K562 (cell line): ENCODE measurements at regions not wholly inside any gene's neighbourhood (a gene's known extent, or its start where the extent isn't known, plus 50 kb on each side); places are given as distances from the start of the nearest gene placed in this dataset.

Experiments used
- ATAC-seq: fragments of 200-7000 bp; cut with Tn5 transposase; 3 replicates; pipeline ENCODE4 v1.9.1; 2020; ENCODE audit warnings: moderate library complexity
- BruUV-seq: library from RNA; stranded (reverse); fragments of 400-500 nt; replicated peaks from 2 replicates; lab custom pipeline; 2021; lab: Mats Ljungman, UMichigan
- CTCF ChIA-PET: fragments of 300-600 bp; formaldehyde crosslinking; extraction: SDS; loops from one replicate; lab custom pipeline; 2021; ENCODE audit warnings: low intra/inter-chr PET ratio; lab: Yijun Ruan, JAX
- POLR2A ChIA-PET: fragments of 300-600, 350-650 bp; sonication (Branson Sonifier 250); formaldehyde crosslinking; extraction: SDS; loops from one replicate; lab custom pipeline; 2021; ENCODE audit warnings: antibody characterized with exemption, inconsistent platforms; lab: Yijun Ruan, JAX
- DNase-seq, 4 experiments: peaks; one replicate each; pipeline versions ENCODE4 v3.0.0 to v3.0.0-alpha.2; 2011 to 2018; ENCODE audit warnings: low spot score in 3 of 4, mixed read lengths in 3 of 4; ENCODE audit errors: extremely low read depth in 1 of 4
- FAIRE-seq: peaks from 2 replicates; lab custom pipeline; 2011; peaks lifted over from hg19 to GRCh38; lab: Jason Lieb, UNC
- H2AFZ ChIP-seq: 2 replicates; pipeline ENCODE4 v1.6.0; 2011; ENCODE audit warnings: low read depth, low read length, control low read depth, inconsistent platforms
- H3K27ac ChIP-seq: fragments of 200-600 bp; 3 replicates; pipeline ENCODE4 v1.8.0; 2011; ENCODE audit warnings: low read depth, mild to moderate bottlenecking, control low read depth, inconsistent platforms, low read length, moderate library complexity, mixed read lengths; ENCODE audit errors: extremely low read depth
- H3K27me3 ChIP-seq, 2 experiments: fragments of 300-600 bp in 1 of 2; 2 replicates in 1 of 2; 3 replicates in 1 of 2; pipeline versions ENCODE4 v1.6.0 to v1.8.0; 2011; ENCODE audit warnings: inconsistent platforms in 2 of 2, low read length in 2 of 2, mild to moderate bottlenecking in 1 of 2, mixed read lengths in 1 of 2, moderate library complexity in 1 of 2; ENCODE audit not compliant: control insufficient read depth in 2 of 2, insufficient read depth in 2 of 2
- H3K36me3 ChIP-seq: fragments of 300-600 bp; 3 replicates; pipeline ENCODE4 v1.8.0; 2011; ENCODE audit warnings: mild to moderate bottlenecking, low read length, inconsistent platforms; ENCODE audit not compliant: control insufficient read depth, insufficient read depth
- H3K4me1 ChIP-seq, 2 experiments: fragments of 200-600 bp in 1 of 2; replicated peaks in 1 of 2; 2 replicates in 1 of 2; 3 replicates in 1 of 2; pipeline versions ENCODE4 v1.5.1 to v1.8.0; 2011; ENCODE audit warnings: inconsistent platforms in 2 of 2, low read length in 2 of 2, mild to moderate bottlenecking in 1 of 2, mixed read lengths in 1 of 2, moderate library complexity in 1 of 2; ENCODE audit not compliant: control insufficient read depth in 2 of 2, insufficient read depth in 2 of 2
- H3K4me2 ChIP-seq: 2 replicates; pipeline ENCODE4 v1.6.1; 2011; ENCODE audit warnings: low read length, control low read depth, inconsistent platforms, mixed read lengths; ENCODE audit not compliant: insufficient read depth
- H3K4me3 ChIP-seq: fragments of 200-600 bp; sonication (generic), shearing (Covaris generic); 2 replicates; pipeline ENCODE4 v1.5.1; 2016; ENCODE audit warnings: control low read depth, inconsistent platforms
- H3K79me2 ChIP-seq: fragments of 200-600 bp; 3 replicates; pipeline ENCODE4 v1.8.0; 2011; ENCODE audit warnings: low read length, inconsistent platforms; ENCODE audit not compliant: control insufficient read depth, insufficient read depth
- H3K9ac ChIP-seq, 2 experiments: 2 replicates each; pipeline versions ENCODE4 v1.6.0 to v1.6.1; 2011; ENCODE audit warnings: low read depth in 2 of 2, low read length in 2 of 2, control low read depth in 1 of 2, inconsistent platforms in 1 of 2, mild to moderate bottlenecking in 1 of 2, mixed read lengths in 1 of 2; ENCODE audit not compliant: insufficient read depth in 1 of 2
- H3K9me1 ChIP-seq: one replicate; pipeline ENCODE4 v1.6.0; 2011; ENCODE audit warnings: inconsistent platforms, mild to moderate bottlenecking, low read length, moderate library complexity; ENCODE audit not compliant: control insufficient read depth, insufficient read depth
- H3K9me3 ChIP-seq: replicated peaks from 2 replicates; pipeline ENCODE4 v1.5.1; 2011; ENCODE audit warnings: low read depth, low read length, inconsistent platforms; ENCODE audit not compliant: control insufficient read depth, insufficient read depth
- H4K20me1 ChIP-seq: replicated peaks from 2 replicates; pipeline ENCODE4 v1.6.1; 2011; ENCODE audit warnings: low read length, inconsistent platforms, mixed read lengths; ENCODE audit not compliant: control insufficient read depth, insufficient read depth
- BRCA1 ChIP-seq, 2 experiments: fragments of 450-650 bp in 1 of 2; sonication (generic) in 1 of 2; formaldehyde crosslinking in 1 of 2; IDR thresholded peaks; 2 replicates each; pipeline versions ENCODE4 v1.5.0 to v1.6.1; 2017 to 2020; ENCODE audit warnings: mild to moderate bottlenecking in 1 of 2, missing genetic modification reagents in 1 of 2
- CEBPG ChIP-seq, 3 experiments: fragments of 200-800 bp in 1 of 3; sonication (Bioruptor generic) in 1 of 3; sonication (generic) in 1 of 3; formaldehyde crosslinking in 1 of 3; IDR thresholded peaks in 2 of 3; conservative IDR thresholded peaks in 1 of 3; 2 replicates each; pipeline versions ENCODE4 v1.6.1 to v1.8.0; 2016 to 2022; ENCODE audit warnings: missing compliant biosample characterization in 2 of 3, missing genetic modification characterization in 2 of 3, mild to moderate bottlenecking in 1 of 3, missing genetic modification reagents in 1 of 3
- ETS1 ChIP-seq: conservative IDR thresholded peaks from 2 replicates; pipeline ENCODE4 v1.6.1; 2011; ENCODE audit warnings: low read depth, mild to moderate bottlenecking, low read length; ENCODE audit not compliant: control insufficient read depth
- HNRNPL ChIP-seq: fragments of 200-400 bp; formaldehyde crosslinking; IDR thresholded peaks from 2 replicates; pipeline ENCODE4 v1.6.1; 2017; ENCODE audit warnings: low read depth, mild to moderate bottlenecking, low read length
- IRF1 ChIP-seq: sonication (generic); formaldehyde crosslinking; IDR thresholded peaks from 2 replicates; pipeline ENCODE4 v1.8.0; 2022; ENCODE audit warnings: missing genetic modification reagents, mild to moderate bottlenecking, borderline replicate concordance
- TAF1 ChIP-seq: IDR thresholded peaks from 2 replicates; pipeline ENCODE4 v1.6.1; 2011; ENCODE audit warnings: mild to moderate bottlenecking, low read length, moderate library complexity; ENCODE audit not compliant: insufficient read depth, control insufficient read depth, severe bottlenecking; ENCODE audit errors: extremely low read depth
- ZBTB43 ChIP-seq: sonication (generic); formaldehyde crosslinking; IDR thresholded peaks from 2 replicates; pipeline ENCODE4 v1.8.0; 2023; ENCODE audit warnings: mild to moderate bottlenecking, missing genetic modification reagents
- ZNF165 ChIP-seq: fragments of 250-450 bp; sonication (Bioruptor Pico); IDR thresholded peaks from 2 replicates; pipeline ENCODE4 v1.4.0; 2020; ENCODE audit warnings: borderline replicate concordance
- in situ Hi-C: fragments of 300-500 bp; cut with MboI; formaldehyde crosslinking; loops from 4 replicates; pipeline ENCODE4 v1.15.0; 2018; ENCODE audit warnings: inconsistent platforms, mixed read lengths
- intact Hi-C: fragments of 100-400 bp; cut with micrococcal nuclease; formaldehyde crosslinking; loops from 2 replicates; pipeline ENCODE4 v1.14.2; 2022

- Histone ChIP-seq H3K9me1 (no peaks in the 10 kb centered on the region), H3K4me3 (no peak overlapping the region), H3K9ac (no peak overlapping the region), H3K27ac (no peak overlapping the region), H3K4me1 (no peaks in the 10 kb centered on the region), H3K79me2 (no peaks in the 10 kb centered on the region), H3K27me3 (no peaks in the 10 kb centered on the region), H4K20me1 (no peaks in the 10 kb centered on the region), H3K4me2 (no peak overlapping the region), H2AFZ (no peak overlapping the region), H3K9me3 (no peaks in the 10 kb centered on the region; the same call in 1 of the 2 replicates), H3K36me3 (no peaks in the 10 kb centered on the region)
- CTCF ChIA-PET = no interaction called here
- POLR2A ChIA-PET = no interaction called here
- BruUV-seq = no TSS peak
- TF ChIP-seq ETS1 = no peak
- no peak for TF ChIP-seq ZBTB43 (CRISPR knock-in tag)
- TF ChIP-seq CEBPG (CRISPR knock-in tag; IDR thresholded peaks at IDR 0.05) = no peak
- no peak for TF ChIP-seq CEBPG (tag; conservative IDR thresholded peaks at IDR 0.05 in 1 of 2, IDR thresholded peaks at IDR 0.05 in 1 of 2)
- TF ChIP-seq ZNF165 = no peak
- TF ChIP-seq HNRNPL = no peak
- TF ChIP-seq IRF1 (CRISPR knock-in tag) = no peak
- no peak for TF ChIP-seq TAF1
- TF ChIP-seq BRCA1 (IDR thresholded peaks at IDR 0.05) = no peak
- no peak for TF ChIP-seq BRCA1 (CRISPR knock-in tag; IDR thresholded peaks at IDR 0.05)
- intact Hi-C loops (no loop called here), in situ Hi-C loops (no loop called here)
- DNase-seq (no peak), ATAC-seq (no peak), FAIRE-seq (no peak)
Observed at GRCh38 chr6:48834706-48835105, 628.3 kb downstream of the MMUT start.
